ENCODE measurements at regions not wholly inside any gene's neighbourhood (a gene's known extent, or its start where the extent isn't known, plus 50 kb on each side); places are given as distances from the start of the nearest gene placed in this dataset.

- TF ChIP-seq CTCF (conservative IDR thresholded peaks at IDR 0.05; ENCODE audit: low read depth, low read length) (no peak), EZH2phosphoT487 (IDR thresholded peaks at IDR 0.05; ENCODE audit: borderline replicate concordance, low read length) (no peak), EZH2 (IDR thresholded peaks at IDR 0.05; ENCODE audit: low read length, unreplicated experiment) (no peak)
Measured at GRCh38 chr1:227390525-227390924, 72.2 kb upstream of the CDC42BPA start.

All from PC-3 (cell line).